Neural crest cell (in vitro differentiated cells): ENCODE measurements at regions not wholly inside any gene's neighbourhood (a gene's known extent, or its start where the extent isn't known, plus 50 kb on each side); places are given as distances from the start of the nearest gene placed in this dataset.

Experiments
- DNase-seq: peaks from one replicate; pipeline ENCODE4 v3.0.0; 2021; ENCODE audit warnings: low read depth, mixed read lengths, low spot score
- H3K27ac Mint-ChIP-seq: one replicate; pipeline ENCODE4 v1.8.0; 2021; ENCODE audit warnings: mild to moderate bottlenecking, mixed read lengths; ENCODE audit not compliant: unreplicated experiment
- H3K27me3 Mint-ChIP-seq: 2 replicates; pipeline ENCODE4 v1.8.0; 2021; ENCODE audit warnings: low read depth, mild to moderate bottlenecking, mixed read lengths
- H3K36me3 Mint-ChIP-seq: 2 replicates; pipeline ENCODE4 v1.8.0; 2021; ENCODE audit warnings: low read depth, mild to moderate bottlenecking, mixed read lengths
- H3K4me1 Mint-ChIP-seq: 2 replicates; pipeline ENCODE4 v1.8.0; 2021; ENCODE audit warnings: mixed read lengths
- H3K4me3 Mint-ChIP-seq: one replicate; pipeline ENCODE4 v1.8.0; 2021; ENCODE audit warnings: mild to moderate bottlenecking, mixed read lengths
- H3K9me3 Mint-ChIP-seq: 2 replicates; pipeline ENCODE4 v1.8.0; 2021; ENCODE audit warnings: mixed read lengths
- CTCF ChIP-seq: fragments of 200-600 bp; sonication (generic); conservative IDR thresholded peaks from 2 replicates; pipeline ENCODE4 v1.5.0; 2021; ENCODE audit warnings: antibody characterized with exemption, mild to moderate bottlenecking

GRCh38 chr2:19833978-19834377, 67.8 kb downstream of the TTC32 start:
- Mint-ChIP-seq H3K9me3 (peaks cover 2% of the 10 kb centered on the region), H3K36me3 (no peaks in the 10 kb centered on the region), H3K27me3 (peaks cover 24% of the 10 kb centered on the region), H3K4me3 (no peak overlapping the region), H3K4me1 (no peaks in the 10 kb centered on the region), H3K27ac (no peak overlapping the region)
- no peak for TF ChIP-seq CTCF
- no peak for DNase-seq

- Mint-ChIP-seq H3K4me3 (no peak overlapping the region), H3K36me3 (no peaks in the 10 kb centered on the region), H3K27me3 (peaks cover 12% of the 10 kb centered on the region), H3K4me1 (no peaks in the 10 kb centered on the region), H3K9me3 (no peaks in the 10 kb centered on the region), H3K27ac (no peak overlapping the region)
- no peak for TF ChIP-seq CTCF
- DNase-seq, result no peak
Observed at GRCh38 chr2:19829672-19830071, 72.1 kb downstream of the TTC32 start.

- no peak overlapping the region for H3K4me3 Mint-ChIP-seq
- no peak for DNase-seq
Observed at GRCh38 chr2:19826874-19827273, 74.9 kb downstream of the TTC32 start.

DNA sequence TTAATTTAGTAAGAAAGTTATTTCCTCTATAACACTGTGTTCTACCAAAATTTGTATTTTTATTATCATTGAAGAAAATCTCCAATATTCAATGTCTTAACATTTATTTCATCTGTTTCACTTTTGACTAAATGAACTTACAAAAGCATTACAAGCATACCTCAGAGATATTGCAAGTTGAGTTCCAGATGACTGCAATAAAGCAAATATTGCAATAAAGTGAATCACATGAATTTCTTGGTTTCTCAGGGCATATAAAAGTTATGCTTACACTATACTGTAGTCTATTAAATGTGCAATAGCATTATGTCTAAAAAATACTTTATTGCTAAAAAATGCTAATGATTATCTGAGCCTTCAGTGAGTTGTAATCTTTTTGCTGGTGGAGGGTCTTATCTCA, 78.3 kb downstream of the TTC32 start:
- Mint-ChIP-seq H3K4me3 (no peak overlapping the region), H3K27ac (no peak overlapping the region), H3K36me3 (no peaks in the 10 kb centered on the region), H3K9me3 (no peaks in the 10 kb centered on the region), H3K27me3 (peaks cover 7% of the 10 kb centered on the region), H3K4me1 (no peaks in the 10 kb centered on the region)
- no peak for TF ChIP-seq CTCF
- DNase-seq, result no peak

More at GRCh38 chr2:19826874-19827273, 74.9 kb downstream of the TTC32 start:
- peaks cover 12% of the 10 kb centered on the region for H3K27me3 Mint-ChIP-seq
- no peaks in the 10 kb centered on the region for H3K36me3 Mint-ChIP-seq
- H3K9me3 Mint-ChIP-seq, result no peaks in the 10 kb centered on the region
- no peak overlapping the region for H3K27ac Mint-ChIP-seq
- no peaks in the 10 kb centered on the region for H3K4me1 Mint-ChIP-seq
- no peak for TF ChIP-seq CTCF

DNA sequence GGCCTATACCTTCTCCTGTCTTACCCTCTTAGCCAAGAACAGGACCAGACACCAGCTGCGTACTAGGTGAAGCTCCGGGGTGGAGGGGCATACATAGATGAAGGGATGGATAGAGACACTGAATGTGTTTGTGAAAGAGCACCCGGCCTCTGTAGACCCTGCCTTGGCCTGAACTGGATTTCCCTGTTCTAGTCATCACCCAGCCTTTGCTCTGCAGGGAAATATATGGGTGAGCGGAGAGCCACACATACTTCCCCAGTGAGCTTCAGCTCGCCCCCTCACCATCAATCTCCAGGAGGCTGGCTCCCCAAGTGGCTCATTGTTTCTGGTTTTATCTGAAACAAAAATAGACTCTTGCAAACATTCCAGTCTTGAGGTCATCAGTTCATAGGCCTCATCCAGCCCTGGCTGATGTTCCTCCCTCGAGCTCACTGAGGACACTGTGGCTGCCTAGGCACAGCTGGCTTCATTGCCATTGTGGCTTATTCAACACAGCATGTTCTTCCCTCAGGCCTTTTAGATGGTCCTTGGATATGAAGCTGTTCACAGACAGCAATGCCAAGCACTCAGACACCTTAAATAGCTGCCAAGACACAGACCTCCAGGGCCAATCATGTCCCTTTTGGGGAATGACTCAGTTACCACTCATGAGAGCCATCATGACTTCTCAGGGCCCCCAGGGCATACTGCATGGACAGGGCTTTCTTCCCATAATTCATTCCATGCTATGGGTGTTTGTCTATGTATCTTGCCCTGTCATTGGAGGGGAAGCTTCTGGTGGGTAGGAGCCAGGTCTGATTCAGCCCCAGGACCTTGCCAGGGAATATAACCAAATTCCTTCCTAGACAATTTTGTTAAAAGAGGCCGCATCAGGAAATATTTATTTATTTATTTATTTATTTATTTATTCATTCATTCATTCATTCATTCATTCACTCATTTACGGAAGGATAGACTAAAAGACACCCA, 82.4 kb downstream of the TTC32 start:
- Mint-ChIP-seq H3K4me1 (no peaks in the 10 kb centered on the region), H3K4me3 (no peak overlapping the region), H3K36me3 (no peaks in the 10 kb centered on the region), H3K27me3 (no peaks in the 10 kb centered on the region), H3K9me3 (no peaks in the 10 kb centered on the region), H3K27ac (no peak overlapping the region)
- DNase-seq, result no peak
- no peak for TF ChIP-seq CTCF
